K562 (cell line): ENCODE measurements at regions not wholly inside any gene's neighbourhood (a gene's known extent, or its start where the extent isn't known, plus 50 kb on each side); places are given as distances from the start of the nearest gene placed in this dataset.

Experiments
- ATAC-seq: fragments of 200-7000 bp; cut with Tn5 transposase; 3 replicates; pipeline ENCODE4 v1.9.1; 2020; ENCODE audit warnings: moderate library complexity
- BruUV-seq: library from RNA; stranded (reverse); fragments of 400-500 nt; replicated peaks from 2 replicates; lab custom pipeline; 2021; lab: Mats Ljungman, UMichigan
- CTCF ChIA-PET: fragments of 300-600 bp; formaldehyde crosslinking; extraction: SDS; loops from one replicate; lab custom pipeline; 2021; ENCODE audit warnings: low intra/inter-chr PET ratio; lab: Yijun Ruan, JAX
- POLR2A ChIA-PET: fragments of 300-600, 350-650 bp; sonication (Branson Sonifier 250); formaldehyde crosslinking; extraction: SDS; loops from one replicate; lab custom pipeline; 2021; ENCODE audit warnings: antibody characterized with exemption, inconsistent platforms; lab: Yijun Ruan, JAX
- DNase-seq, 4 experiments: peaks; one replicate each; pipeline versions ENCODE4 v3.0.0 to v3.0.0-alpha.2; 2011 to 2018; ENCODE audit warnings: low spot score in 3 of 4, mixed read lengths in 3 of 4; ENCODE audit errors: extremely low read depth in 1 of 4
- FAIRE-seq: peaks from 2 replicates; lab custom pipeline; 2011; peaks lifted over from hg19 to GRCh38; lab: Jason Lieb, UNC
- H2AFZ ChIP-seq: 2 replicates; pipeline ENCODE4 v1.6.0; 2011; ENCODE audit warnings: low read depth, low read length, control low read depth, inconsistent platforms
- H3K27ac ChIP-seq: fragments of 200-600 bp; 3 replicates; pipeline ENCODE4 v1.8.0; 2011; ENCODE audit warnings: low read depth, mild to moderate bottlenecking, control low read depth, inconsistent platforms, low read length, moderate library complexity, mixed read lengths; ENCODE audit errors: extremely low read depth
- H3K27me3 ChIP-seq, 2 experiments: fragments of 300-600 bp in 1 of 2; 2 replicates in 1 of 2; 3 replicates in 1 of 2; pipeline versions ENCODE4 v1.6.0 to v1.8.0; 2011; ENCODE audit warnings: inconsistent platforms in 2 of 2, low read length in 2 of 2, mild to moderate bottlenecking in 1 of 2, mixed read lengths in 1 of 2, moderate library complexity in 1 of 2; ENCODE audit not compliant: control insufficient read depth in 2 of 2, insufficient read depth in 2 of 2
- H3K36me3 ChIP-seq: fragments of 300-600 bp; 3 replicates; pipeline ENCODE4 v1.8.0; 2011; ENCODE audit warnings: mild to moderate bottlenecking, low read length, inconsistent platforms; ENCODE audit not compliant: control insufficient read depth, insufficient read depth
- H3K4me1 ChIP-seq, 2 experiments: fragments of 200-600 bp in 1 of 2; replicated peaks in 1 of 2; 2 replicates in 1 of 2; 3 replicates in 1 of 2; pipeline versions ENCODE4 v1.5.1 to v1.8.0; 2011; ENCODE audit warnings: inconsistent platforms in 2 of 2, low read length in 2 of 2, mild to moderate bottlenecking in 1 of 2, mixed read lengths in 1 of 2, moderate library complexity in 1 of 2; ENCODE audit not compliant: control insufficient read depth in 2 of 2, insufficient read depth in 2 of 2
- H3K4me2 ChIP-seq: 2 replicates; pipeline ENCODE4 v1.6.1; 2011; ENCODE audit warnings: low read length, control low read depth, inconsistent platforms, mixed read lengths; ENCODE audit not compliant: insufficient read depth
- H3K4me3 ChIP-seq: fragments of 200-600 bp; sonication (generic), shearing (Covaris generic); 2 replicates; pipeline ENCODE4 v1.5.1; 2016; ENCODE audit warnings: control low read depth, inconsistent platforms
- H3K79me2 ChIP-seq: fragments of 200-600 bp; 3 replicates; pipeline ENCODE4 v1.8.0; 2011; ENCODE audit warnings: low read length, inconsistent platforms; ENCODE audit not compliant: control insufficient read depth, insufficient read depth
- H3K9ac ChIP-seq, 2 experiments: 2 replicates each; pipeline versions ENCODE4 v1.6.0 to v1.6.1; 2011; ENCODE audit warnings: low read depth in 2 of 2, low read length in 2 of 2, control low read depth in 1 of 2, inconsistent platforms in 1 of 2, mild to moderate bottlenecking in 1 of 2, mixed read lengths in 1 of 2; ENCODE audit not compliant: insufficient read depth in 1 of 2
- H3K9me1 ChIP-seq: one replicate; pipeline ENCODE4 v1.6.0; 2011; ENCODE audit warnings: inconsistent platforms, mild to moderate bottlenecking, low read length, moderate library complexity; ENCODE audit not compliant: control insufficient read depth, insufficient read depth
- H3K9me3 ChIP-seq: replicated peaks from 2 replicates; pipeline ENCODE4 v1.5.1; 2011; ENCODE audit warnings: low read depth, low read length, inconsistent platforms; ENCODE audit not compliant: control insufficient read depth, insufficient read depth
- H4K20me1 ChIP-seq: replicated peaks from 2 replicates; pipeline ENCODE4 v1.6.1; 2011; ENCODE audit warnings: low read length, inconsistent platforms, mixed read lengths; ENCODE audit not compliant: control insufficient read depth, insufficient read depth
- DDX20 ChIP-seq: fragments of 450-650 bp; IDR thresholded peaks from 2 replicates; pipeline ENCODE4 v1.6.1; 2016; ENCODE audit warnings: missing genetic modification characterization, low read depth, mild to moderate bottlenecking, missing compliant biosample characterization, moderate library complexity
- HDAC6 ChIP-seq: IDR thresholded peaks from 2 replicates; pipeline ENCODE4 v1.6.1; 2012; ENCODE audit warnings: low read depth, mild to moderate bottlenecking, control low read depth, inconsistent platforms, low read length, moderate library complexity
- PTTG1 ChIP-seq: fragments of 450-650 bp; IDR thresholded peaks from 2 replicates; pipeline ENCODE4 v1.6.1; 2016; ENCODE audit warnings: low read depth, mild to moderate bottlenecking, missing genetic modification characterization, missing compliant biosample characterization
- SMC3 ChIP-seq: conservative IDR thresholded peaks from 2 replicates; pipeline ENCODE4 v1.6.1; 2011; ENCODE audit warnings: low read depth, low read length, improper control_type of control experiment; ENCODE audit not compliant: insufficient read depth
- WGBS: fragments of 100-300 bp; shearing (Covaris generic); methylation state at CpG from one replicate; pipeline ENCODE4 v1.1.6; 2016; ENCODE audit warnings: low coverage, mixed read lengths; ENCODE audit not compliant: insufficient coverage; ENCODE audit errors: missing lambda C conversion rate; 5-methylcytosine and 5-hydroxymethylcytosine counted together
- in situ Hi-C: fragments of 300-500 bp; cut with MboI; formaldehyde crosslinking; loops from 4 replicates; pipeline ENCODE4 v1.15.0; 2018; ENCODE audit warnings: inconsistent platforms, mixed read lengths
- intact Hi-C: fragments of 100-400 bp; cut with micrococcal nuclease; formaldehyde crosslinking; loops from 2 replicates; pipeline ENCODE4 v1.14.2; 2022
- TF ChIP-seq, protein P1 (sequence below): fragments of 450-650 bp; IDR thresholded peaks from 2 replicates; pipeline ENCODE4 v1.6.1; 2016; ENCODE audit warnings: missing biosample characterization, missing genetic modification characterization
- TF ChIP-seq, protein P2 (sequence below): fragments of 450-650 bp; conservative IDR thresholded peaks from 2 replicates; pipeline ENCODE4 v1.6.1; 2016; ENCODE audit warnings: missing genetic modification characterization, low read depth, mild to moderate bottlenecking, control low read depth, missing compliant biosample characterization

DNA sequence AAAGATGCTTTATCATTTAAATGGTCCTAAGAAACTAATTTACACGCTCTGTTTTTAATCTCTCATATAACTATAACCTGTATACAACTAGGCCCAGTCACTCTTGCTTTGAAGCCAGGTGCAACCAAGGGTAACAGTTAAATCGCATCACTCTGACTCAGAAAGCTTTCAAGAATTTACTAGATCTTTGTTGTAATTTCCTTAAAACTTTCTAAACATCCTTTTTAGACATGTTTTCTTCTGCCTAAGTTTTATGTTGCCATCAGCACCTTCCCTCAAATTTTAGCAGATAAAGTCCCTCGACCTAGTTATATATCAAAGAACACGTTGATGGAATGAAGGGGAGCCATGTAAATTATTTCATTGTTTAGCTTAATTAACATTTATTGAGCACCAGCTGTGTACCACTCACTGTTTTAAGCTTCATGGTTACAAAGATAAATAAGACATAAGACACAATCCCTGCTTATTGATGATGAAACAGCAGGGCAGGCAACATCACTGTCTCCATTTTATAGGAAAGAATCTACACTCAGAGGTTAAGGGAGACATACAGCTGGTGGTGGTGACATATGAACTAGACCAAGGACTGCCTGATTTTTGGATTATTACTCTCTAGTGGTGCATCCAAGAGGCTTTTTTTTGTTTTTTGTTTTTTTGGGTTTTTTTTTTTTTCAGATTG lies 101.0 kb downstream of the CD200R1L start (continued):
- TF ChIP-seq PTTG1 (tag) (peak; percentile 31; the same call in 1 of the 2 replicates), DDX20 (tag) (peak; percentile 54; the same call in 1 of the 2 replicates)

DNA sequence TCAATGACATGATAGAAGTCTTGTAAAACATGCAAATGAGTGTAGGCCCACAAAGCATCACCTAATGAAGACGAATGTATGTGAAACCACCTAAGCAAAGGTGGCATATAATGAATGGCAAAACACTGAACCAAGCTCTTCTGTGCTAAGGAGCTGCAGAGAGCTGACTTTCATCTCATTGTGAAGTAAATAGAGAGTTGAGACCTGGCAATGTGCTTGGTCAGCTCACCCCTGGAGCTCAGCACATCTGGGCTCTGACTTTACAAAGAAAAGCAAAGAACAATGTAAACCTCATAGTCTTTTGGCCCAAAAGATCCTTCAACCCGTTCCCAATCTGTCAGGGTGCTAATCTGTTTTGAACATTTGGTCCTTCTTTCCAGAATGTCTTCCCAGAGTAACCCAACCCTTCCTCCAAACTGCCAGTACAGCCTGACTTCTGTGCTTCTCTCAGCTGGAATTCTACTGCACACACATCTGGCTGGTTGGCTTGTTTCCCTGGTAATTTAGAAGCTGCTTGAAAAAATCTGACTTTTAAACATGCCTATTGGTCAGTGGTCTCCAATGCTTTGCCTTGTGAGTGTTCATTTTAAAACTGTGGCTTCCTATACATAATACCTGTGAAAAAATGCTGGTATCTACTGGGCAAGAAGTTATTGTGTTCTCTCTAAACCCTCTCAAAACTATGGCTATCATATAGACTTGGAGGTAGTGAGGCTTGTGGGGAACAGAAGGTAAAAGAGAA lies 101.7 kb downstream of the CD200R1L start:
- no peaks in the 10 kb centered on the region for H4K20me1 ChIP-seq
- ATAC-seq (no peak), DNase-seq (no peak), FAIRE-seq (no peak)
- CTCF ChIA-PET = no interaction called here
- no peaks in the 10 kb centered on the region for H3K9me1 ChIP-seq
- no peak overlapping the region for H3K9ac ChIP-seq
- no peaks in the 10 kb centered on the region for H3K27me3 ChIP-seq
- TF ChIP-seq, protein P1, sequence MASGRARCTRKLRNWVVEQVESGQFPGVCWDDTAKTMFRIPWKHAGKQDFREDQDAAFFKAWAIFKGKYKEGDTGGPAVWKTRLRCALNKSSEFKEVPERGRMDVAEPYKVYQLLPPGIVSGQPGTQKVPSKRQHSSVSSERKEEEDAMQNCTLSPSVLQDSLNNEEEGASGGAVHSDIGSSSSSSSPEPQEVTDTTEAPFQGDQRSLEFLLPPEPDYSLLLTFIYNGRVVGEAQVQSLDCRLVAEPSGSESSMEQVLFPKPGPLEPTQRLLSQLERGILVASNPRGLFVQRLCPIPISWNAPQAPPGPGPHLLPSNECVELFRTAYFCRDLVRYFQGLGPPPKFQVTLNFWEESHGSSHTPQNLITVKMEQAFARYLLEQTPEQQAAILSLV (tag) = no peak
- TF ChIP-seq HDAC6 (no peak), SMC3 (no peak)
- TF ChIP-seq, protein P2, sequence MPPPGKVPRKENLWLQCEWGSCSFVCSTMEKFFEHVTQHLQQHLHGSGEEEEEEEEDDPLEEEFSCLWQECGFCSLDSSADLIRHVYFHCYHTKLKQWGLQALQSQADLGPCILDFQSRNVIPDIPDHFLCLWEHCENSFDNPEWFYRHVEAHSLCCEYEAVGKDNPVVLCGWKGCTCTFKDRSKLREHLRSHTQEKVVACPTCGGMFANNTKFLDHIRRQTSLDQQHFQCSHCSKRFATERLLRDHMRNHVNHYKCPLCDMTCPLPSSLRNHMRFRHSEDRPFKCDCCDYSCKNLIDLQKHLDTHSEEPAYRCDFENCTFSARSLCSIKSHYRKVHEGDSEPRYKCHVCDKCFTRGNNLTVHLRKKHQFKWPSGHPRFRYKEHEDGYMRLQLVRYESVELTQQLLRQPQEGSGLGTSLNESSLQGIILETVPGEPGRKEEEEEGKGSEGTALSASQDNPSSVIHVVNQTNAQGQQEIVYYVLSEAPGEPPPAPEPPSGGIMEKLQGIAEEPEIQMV (tag) = no peak
- 40% methylated on average over 2 of the region's 2 CpGs for WGBS
- H3K4me2 ChIP-seq = no peak overlapping the region
- no peaks in the 10 kb centered on the region for H3K9me3 ChIP-seq
- intact Hi-C loops = no loop called here
- in situ Hi-C loops = loop anchor here (25.0 kb wide), 1 partner anchor 542 kb away; no protein-coding TSS in a partner anchor
- no peak overlapping the region for H3K4me3 ChIP-seq
- H2AFZ ChIP-seq = no peak overlapping the region
- H3K27ac ChIP-seq = no peak overlapping the region
- no TSS peak for BruUV-seq
- no peaks in the 10 kb centered on the region for H3K36me3 ChIP-seq
- no peaks in the 10 kb centered on the region for H3K79me2 ChIP-seq
- POLR2A ChIA-PET = interaction anchor here (0.8 kb wide), 1 partner anchor 9 kb away, joined by 4 read pairs; no protein-coding TSS in a partner anchor
- H3K4me1 ChIP-seq = peaks cover 0 to 14% of the 10 kb centered on the region in 2 experiments; a peak in 2 of 5 replicates
